Nephron progenitor cell (in vitro differentiated cells): ENCODE measurements at regions not wholly inside any gene's neighbourhood (a gene's known extent, or its start where the extent isn't known, plus 50 kb on each side); places are given as distances from the start of the nearest gene placed in this dataset.
A peak's percentile ranks its signal among the peaks of the same experiment; 100 is the strongest.

Experiments
- DNase-seq: peaks from one replicate; pipeline ENCODE4 v3.0.0; 2021
- H3K27ac Mint-ChIP-seq: 2 replicates; pipeline ENCODE4 v1.8.0; 2021; ENCODE audit warnings: mild to moderate bottlenecking, moderate library complexity, mixed read lengths
- H3K27me3 Mint-ChIP-seq: 2 replicates; pipeline ENCODE4 v1.8.0; 2021; ENCODE audit warnings: mild to moderate bottlenecking, low read depth, mixed read lengths; ENCODE audit not compliant: poor library complexity
- H3K36me3 Mint-ChIP-seq: 2 replicates; pipeline ENCODE4 v1.8.0; 2021; ENCODE audit warnings: low read depth, mixed read lengths
- H3K4me1 Mint-ChIP-seq: 2 replicates; pipeline ENCODE4 v1.8.0; 2021; ENCODE audit warnings: mixed read lengths
- H3K4me3 Mint-ChIP-seq: 2 replicates; pipeline ENCODE4 v1.8.0; 2021; ENCODE audit warnings: mild to moderate bottlenecking, moderate library complexity, mixed read lengths
- H3K9me3 Mint-ChIP-seq: 2 replicates; pipeline ENCODE4 v1.8.0; 2021; ENCODE audit warnings: mild to moderate bottlenecking, moderate library complexity, mixed read lengths
- CTCF ChIP-seq: fragments of 200-600 bp; sonication (generic); IDR thresholded peaks from 2 replicates; pipeline ENCODE4 v1.5.0; 2021; ENCODE audit warnings: antibody characterized with exemption

- Mint-ChIP-seq H3K4me1 (peaks cover 40% of the 10 kb centered on the region), H3K36me3 (no peaks in the 10 kb centered on the region), H3K27ac (no peak overlapping the region), H3K27me3 (peaks cover 90% of the 10 kb centered on the region), H3K9me3 (peaks cover 4% of the 10 kb centered on the region), H3K4me3 (peak overlapping the region; percentile 81)
- no peak for TF ChIP-seq CTCF
- peak; percentile 19 for DNase-seq
Measured at GRCh38 chr17:73902416-73903181, 258.4 kb upstream of the SDK2 start.

GRCh38 chr17:73906896-73907870, 262.9 kb upstream of the SDK2 start:
- Mint-ChIP-seq H3K4me3 (no peak overlapping the region), H3K4me1 (peaks cover 16% of the 10 kb centered on the region), H3K27ac (no peak overlapping the region), H3K36me3 (no peaks in the 10 kb centered on the region), H3K9me3 (no peaks in the 10 kb centered on the region), H3K27me3 (peaks cover 94% of the 10 kb centered on the region)
- no peak for TF ChIP-seq CTCF
- no peak for DNase-seq

GRCh38 chr17:73909186-73909585, 264.9 kb upstream of the SDK2 start:
- Mint-ChIP-seq H3K9me3 (peaks cover under 1% of the 10 kb centered on the region), H3K27ac (no peak overlapping the region), H3K36me3 (no peaks in the 10 kb centered on the region), H3K4me1 (no peaks in the 10 kb centered on the region), H3K27me3 (peaks cover 94% of the 10 kb centered on the region), H3K4me3 (no peak overlapping the region)
- no peak for TF ChIP-seq CTCF
- DNase-seq = no peak

GRCh38 chr17:73910206-73910605, 266.0 kb upstream of the SDK2 start:
- H3K4me1 Mint-ChIP-seq = no peaks in the 10 kb centered on the region
- no peak overlapping the region for H3K27ac Mint-ChIP-seq
- H3K27me3 Mint-ChIP-seq = peaks cover 86% of the 10 kb centered on the region
- peaks cover 3% of the 10 kb centered on the region for H3K36me3 Mint-ChIP-seq
- TF ChIP-seq CTCF = no peak
- H3K4me3 Mint-ChIP-seq = no peak overlapping the region
- no peak for DNase-seq
- H3K9me3 Mint-ChIP-seq = peaks cover 11% of the 10 kb centered on the region

GRCh38 chr17:73910821-73911515, 266.7 kb upstream of the SDK2 start:
- DNase-seq = no peak
- H3K4me3 Mint-ChIP-seq = no peak overlapping the region
- TF ChIP-seq CTCF = no peak
- peaks cover 80% of the 10 kb centered on the region for H3K27me3 Mint-ChIP-seq
- no peak overlapping the region for H3K27ac Mint-ChIP-seq
- H3K9me3 Mint-ChIP-seq = peaks cover 17% of the 10 kb centered on the region
- peaks cover 5% of the 10 kb centered on the region for H3K36me3 Mint-ChIP-seq
- H3K4me1 Mint-ChIP-seq = no peaks in the 10 kb centered on the region
